ENCODE measurements at regions not wholly inside any gene's neighbourhood (a gene's known extent, or its start where the extent isn't known, plus 50 kb on each side); places are given as distances from the start of the nearest gene placed in this dataset.
"Not testable (repeated sequence)": the region's sequence is repeated elsewhere in the genome, so short reads cannot be mapped to it uniquely, and the experiment has no call there.

GRCh38 chr13:47892374-47892773, 108.7 kb downstream of the SUCLA2 start:
- DNase-seq = no peak

- no peak for DNase-seq
Observed at GRCh38 chr13:47890146-47890814, 110.8 kb downstream of the SUCLA2 start.

- no peak for DNase-seq
Observed at GRCh38 chr13:47886314-47886713, 114.8 kb downstream of the SUCLA2 start.

GRCh38 chr13:47875201-47875600, 125.9 kb downstream of the SUCLA2 start:
- DNase-seq = no peak

- DNase-seq = not testable (repeated sequence)
Observed at GRCh38 chr13:47873987-47874386, 127.1 kb downstream of the SUCLA2 start.

GRCh38 chr13:47873319-47873718, 127.8 kb downstream of the SUCLA2 start:
- DNase-seq = not testable (repeated sequence)

GRCh38 chr13:47869776-47870175, 131.3 kb downstream of the SUCLA2 start:
- DNase-seq = no peak

- no peak for DNase-seq
Observed at GRCh38 chr13:47865883-47866282, 135.2 kb downstream of the SUCLA2 start.

- DNase-seq = no peak
Observed at GRCh38 chr13:47862841-47863240, 138.2 kb downstream of the SUCLA2 start.

- no peak for DNase-seq
Observed at GRCh38 chr13:47859165-47859564, 141.9 kb downstream of the SUCLA2 start.

- no peak for DNase-seq
Observed at GRCh38 chr13:47858042-47859025, 142.7 kb downstream of the SUCLA2 start.

GRCh38 chr13:47853236-47853635, 147.8 kb downstream of the SUCLA2 start:
- no peak for DNase-seq

- no peak for DNase-seq
Observed at GRCh38 chr13:47846886-47847285, 154.2 kb downstream of the SUCLA2 start.

- DNase-seq = no peak
Observed at GRCh38 chr13:47845981-47846380, 155.1 kb downstream of the SUCLA2 start.

- DNase-seq = no peak
Observed at GRCh38 chr13:47843005-47843404, 158.1 kb downstream of the SUCLA2 start.

GRCh38 chr13:47841151-47841550, 159.9 kb downstream of the SUCLA2 start:
- no peak for DNase-seq

- no peak for DNase-seq
Observed at GRCh38 chr13:47837906-47838305, 163.2 kb downstream of the SUCLA2 start.

GRCh38 chr13:47837104-47837880, 163.8 kb downstream of the SUCLA2 start:
- no peak for DNase-seq

GRCh38 chr13:47835470-47836228, 165.4 kb downstream of the SUCLA2 start:
- no peak for DNase-seq

- no peak for DNase-seq
Observed at GRCh38 chr13:47832458-47832972, 168.6 kb downstream of the SUCLA2 start.

- DNase-seq = no peak
Observed at GRCh38 chr13:47831265-47831664, 169.8 kb downstream of the SUCLA2 start.
